Kidney (tissue), 13 donors: ENCODE measurements at regions not wholly inside any gene's neighbourhood (a gene's known extent, or its start where the extent isn't known, plus 50 kb on each side); places are given as distances from the start of the nearest gene placed in this dataset.
A peak's percentile ranks its signal among the peaks of the same experiment; 100 is the strongest.
"Not testable (repeated sequence)": the region's sequence is repeated elsewhere in the genome, so short reads cannot be mapped to it uniquely, and the experiment has no call there.

Experiments
- DNase-seq, 5 donors: peaks; one replicate each; pipeline ENCODE4 v3.0.0-alpha.2; 2013 to 2020
- FAIRE-seq: peaks from 2 replicates; lab custom pipeline; 2012; peaks lifted over from hg19 to GRCh38; lab: Jason Lieb, UNC
- H3K27ac ChIP-seq, 2 donors: one replicate each; pipeline ENCODE4 v1.7.0; 2013; ENCODE audit warnings: low read depth in 2 of 2, low read length in 2 of 2, inconsistent platforms in 1 of 2
- H3K27me3 ChIP-seq: one replicate; pipeline ENCODE4 v1.7.1; 2013; ENCODE audit warnings: low read length, inconsistent platforms; ENCODE audit not compliant: control insufficient read depth, insufficient read depth
- H3K36me3 ChIP-seq, 3 donors: one replicate each; pipeline versions ENCODE4 v1.7.0 to v1.7.1; 2013; ENCODE audit warnings: low read length in 3 of 3, control low read depth in 1 of 3, inconsistent platforms in 1 of 3; ENCODE audit not compliant: insufficient read depth in 3 of 3, control insufficient read depth in 2 of 3
- H3K4me1 ChIP-seq, 3 donors: one replicate each; pipeline versions ENCODE4 v1.7.0 to v1.7.1; 2013; ENCODE audit warnings: low read length in 3 of 3, inconsistent platforms in 1 of 3, low read depth in 1 of 3; ENCODE audit not compliant: control insufficient read depth in 2 of 3, insufficient read depth in 2 of 3
- H3K4me3 ChIP-seq, 3 donors: one replicate each; pipeline versions ENCODE4 v1.7.0 to v1.8.1; 2013; ENCODE audit warnings: low read length in 3 of 3, control low read depth in 1 of 3, inconsistent platforms in 1 of 3
- H3K9ac ChIP-seq, 3 donors: one replicate each; pipeline versions ENCODE4 v1.7.0 to v1.7.1; 2013; ENCODE audit warnings: low read length in 3 of 3, control low read depth in 1 of 3, inconsistent platforms in 1 of 3
- H3K9me3 ChIP-seq, 3 donors: one replicate each; pipeline versions ENCODE4 v1.7.0 to v1.7.1; 2013; ENCODE audit warnings: low read length in 3 of 3, control low read depth in 1 of 3, inconsistent platforms in 1 of 3; ENCODE audit not compliant: control insufficient read depth in 2 of 3, insufficient read depth in 1 of 3
- CTCF ChIP-seq: IDR thresholded peaks from 3 replicates; pipeline ENCODE4 v1.5.1; 2012; ENCODE audit warnings: mild to moderate bottlenecking, moderate library complexity, borderline replicate concordance; ENCODE audit not compliant: insufficient read depth; ENCODE audit errors: extremely low read depth
- intact Hi-C: fragments of 100-400 bp; cut with DNase I; formaldehyde crosslinking; loops from one replicate; pipeline ENCODE4 v1.11.1; 2022
- donor health status: control.
- donor health status: control.
- donor health status: control.
- donor health status: control.
- donor health status: control.
- donor health status: DM: yes; HTN: yes; CAD: no.
- donor health status: Normal renal cell carcinoma (clear cell type).

DNA sequence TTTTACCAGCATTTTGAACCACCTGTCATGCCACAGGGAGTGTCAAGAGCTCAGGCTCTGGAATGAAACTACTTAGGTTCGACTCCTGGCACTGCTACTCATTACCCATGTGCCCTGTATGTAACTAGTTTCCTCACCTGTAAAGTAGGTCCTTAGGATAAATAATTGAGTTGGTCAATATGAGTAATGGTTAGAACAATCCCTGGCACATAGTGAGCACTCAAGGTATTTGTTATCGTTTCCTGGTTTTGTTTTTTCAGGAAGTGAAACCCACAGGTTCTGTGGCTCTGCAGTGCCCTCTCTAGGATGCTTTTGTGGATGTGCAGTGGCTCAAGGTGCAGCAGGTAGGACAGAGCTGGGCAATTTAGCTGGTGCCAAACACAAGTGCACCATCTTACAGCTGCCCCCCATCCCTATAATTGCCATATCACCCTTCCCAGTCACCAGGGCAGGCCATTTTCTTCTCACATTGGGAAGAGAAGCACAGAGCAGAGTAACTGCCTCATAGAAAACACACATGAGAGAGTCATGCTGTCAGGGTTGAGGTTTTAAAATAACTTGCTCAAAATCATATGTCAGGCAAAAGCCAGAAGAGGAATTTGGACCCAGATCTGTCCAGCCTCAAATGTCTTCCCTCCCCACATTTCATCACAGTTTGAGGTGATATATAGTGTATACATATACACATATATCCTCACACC lies 297.5 kb downstream of the RPAP3 start:
- intact Hi-C loops: no loop called here
- Histone ChIP-seq H3K27ac (no peak overlapping the region), H3K4me3 (no peak overlapping the region), H3K4me1 (no peaks in the 10 kb centered on the region), H3K36me3 (no peaks in the 10 kb centered on the region), H3K27me3 (no peaks in the 10 kb centered on the region), H3K9ac (no peak overlapping the region), H3K9me3 (no peaks in the 10 kb centered on the region)
- peak; percentile 21 for TF ChIP-seq CTCF
- DNase-seq: peak in 1 of 5 donors; percentile 27
- FAIRE-seq: no peak

GRCh38 chr12:47407463-47408129 lies 298.2 kb downstream of the RPAP3 start:
- H3K36me3 ChIP-seq: no peaks in the 10 kb centered on the region
- intact Hi-C loops: no loop called here
- no peak overlapping the region for H3K9ac ChIP-seq
- no peaks in the 10 kb centered on the region for H3K27me3 ChIP-seq
- no peak overlapping the region for H3K4me3 ChIP-seq
- H3K4me1 ChIP-seq: no peaks in the 10 kb centered on the region
- FAIRE-seq (no peak), DNase-seq (no peak)
- no peaks in the 10 kb centered on the region for H3K9me3 ChIP-seq
- no peak for TF ChIP-seq CTCF
- no peak overlapping the region for H3K27ac ChIP-seq

- DNase-seq: no peak
- Histone ChIP-seq H3K4me1 (no peaks in the 10 kb centered on the region), H3K4me3 (no peak overlapping the region), H3K9me3 (no peaks in the 10 kb centered on the region), H3K27ac (no peak overlapping the region), H3K36me3 (no peaks in the 10 kb centered on the region), H3K27me3 (no peaks in the 10 kb centered on the region), H3K9ac (no peak overlapping the region)
- TF ChIP-seq CTCF: no peak
- no peak for FAIRE-seq
- intact Hi-C loops: no loop called here
Observed at GRCh38 chr12:47403681-47404080, 302.1 kb downstream of the RPAP3 start.

DNA sequence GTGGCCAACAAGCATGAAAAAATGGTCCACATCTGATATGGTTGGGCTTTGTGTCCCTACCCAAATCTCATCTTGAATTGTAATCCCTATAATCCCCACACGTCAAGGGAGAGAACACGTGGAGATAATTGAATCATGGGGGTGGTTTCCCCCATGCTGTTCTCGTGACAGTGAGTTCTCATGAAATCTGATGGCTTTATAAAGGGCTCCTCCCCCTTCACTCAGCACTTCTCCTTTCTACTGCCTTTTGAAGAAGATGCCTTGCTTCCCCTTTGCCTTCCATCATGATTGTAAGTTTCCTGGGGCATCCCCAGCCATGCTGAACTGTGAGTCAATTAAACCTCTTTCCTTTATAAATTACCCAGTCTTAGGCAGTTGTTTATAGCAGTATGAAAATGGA lies 304.6 kb downstream of the RPAP3 start:
- H3K9ac ChIP-seq, H3K36me3 ChIP-seq, DNase-seq, H3K27me3 ChIP-seq, intact Hi-C loops, H3K4me1 ChIP-seq, H3K4me3 ChIP-seq, FAIRE-seq, H3K27ac ChIP-seq: not testable (repeated sequence)
- H3K9me3 ChIP-seq: peaks cover 0 to 10% (median 0%) of the 10 kb centered on the region in 3 donors
